ENCODE measurements at regions not wholly inside any gene's neighbourhood (a gene's known extent, or its start where the extent isn't known, plus 50 kb on each side); places are given as distances from the start of the nearest gene placed in this dataset.

DNA sequence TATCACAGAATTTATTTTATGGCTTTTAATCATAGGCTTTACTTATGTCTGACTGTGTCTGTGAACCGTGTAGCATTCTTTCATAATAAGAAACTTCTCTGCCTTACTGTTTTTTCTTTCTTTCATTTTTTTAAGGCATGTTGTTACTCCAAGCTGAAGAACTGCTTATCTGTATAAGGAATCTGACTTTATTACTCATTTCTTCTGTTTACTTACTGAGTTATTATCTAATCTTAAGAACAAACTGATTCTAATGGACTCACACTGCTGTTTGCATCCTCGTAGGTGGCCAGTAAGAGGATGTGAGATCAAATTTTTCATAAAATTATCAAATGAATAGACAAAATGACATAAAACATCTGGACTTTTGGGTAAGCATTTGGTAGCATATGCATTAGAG lies 54.7 kb upstream of the DNAJC1 start:
- TF ChIP-seq, protein P1, sequence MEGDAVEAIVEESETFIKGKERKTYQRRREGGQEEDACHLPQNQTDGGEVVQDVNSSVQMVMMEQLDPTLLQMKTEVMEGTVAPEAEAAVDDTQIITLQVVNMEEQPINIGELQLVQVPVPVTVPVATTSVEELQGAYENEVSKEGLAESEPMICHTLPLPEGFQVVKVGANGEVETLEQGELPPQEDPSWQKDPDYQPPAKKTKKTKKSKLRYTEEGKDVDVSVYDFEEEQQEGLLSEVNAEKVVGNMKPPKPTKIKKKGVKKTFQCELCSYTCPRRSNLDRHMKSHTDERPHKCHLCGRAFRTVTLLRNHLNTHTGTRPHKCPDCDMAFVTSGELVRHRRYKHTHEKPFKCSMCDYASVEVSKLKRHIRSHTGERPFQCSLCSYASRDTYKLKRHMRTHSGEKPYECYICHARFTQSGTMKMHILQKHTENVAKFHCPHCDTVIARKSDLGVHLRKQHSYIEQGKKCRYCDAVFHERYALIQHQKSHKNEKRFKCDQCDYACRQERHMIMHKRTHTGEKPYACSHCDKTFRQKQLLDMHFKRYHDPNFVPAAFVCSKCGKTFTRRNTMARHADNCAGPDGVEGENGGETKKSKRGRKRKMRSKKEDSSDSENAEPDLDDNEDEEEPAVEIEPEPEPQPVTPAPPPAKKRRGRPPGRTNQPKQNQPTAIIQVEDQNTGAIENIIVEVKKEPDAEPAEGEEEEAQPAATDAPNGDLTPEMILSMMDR (IDR thresholded peaks at IDR 0.05), result no peak
- Mint-ChIP-seq H3K4me1 (ENCODE audit: low read depth) (no peaks in the 10 kb centered on the region), H3K9me3 (peaks cover 9% of the 10 kb centered on the region), H3K36me3 (ENCODE audit: low read depth) (no peaks in the 10 kb centered on the region), H3K27me3 (ENCODE audit: insufficient read depth) (peaks cover 4% of the 10 kb centered on the region), H3K4me3 (no peak overlapping the region), H3K27ac (no peak overlapping the region)
- DNase-seq, result no peak

DNA sequence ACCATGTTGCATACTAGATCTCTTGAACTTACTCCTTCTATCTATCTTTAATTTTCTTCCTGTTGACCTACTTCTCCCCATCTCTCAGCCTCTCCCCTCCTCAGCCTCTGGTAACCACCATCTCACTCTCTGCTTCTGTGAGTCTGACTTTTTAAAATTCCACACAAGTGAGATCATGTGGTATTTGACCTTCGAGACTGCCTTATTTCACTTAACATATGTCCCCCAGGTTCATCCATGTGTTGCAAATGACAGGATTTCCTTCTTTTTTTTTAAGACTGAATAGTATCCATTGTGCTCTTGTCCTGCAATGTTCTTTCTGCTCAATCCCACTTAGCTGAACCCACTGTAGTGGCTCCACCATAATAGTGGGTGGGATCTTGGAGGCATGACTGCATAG lies 51.4 kb upstream of the DNAJC1 start:
- Mint-ChIP-seq H3K4me1 (ENCODE audit: low read depth) (no peaks in the 10 kb centered on the region), H3K27me3 (ENCODE audit: insufficient read depth) (peaks cover 8% of the 10 kb centered on the region), H3K27ac (no peak overlapping the region), H3K36me3 (ENCODE audit: low read depth) (no peaks in the 10 kb centered on the region), H3K9me3 (peaks cover 5% of the 10 kb centered on the region; the same call in 1 of the 2 replicates), H3K4me3 (no peak overlapping the region)
- TF ChIP-seq, protein P1 (IDR thresholded peaks at IDR 0.05), result no peak
- no peak for DNase-seq

Data from HFFc6 (cell line).